ENCODE measurements at regions not wholly inside any gene's neighbourhood (a gene's known extent, or its start where the extent isn't known, plus 50 kb on each side); places are given as distances from the start of the nearest gene placed in this dataset.

- DNase-seq (ENCODE audit: low read depth in 2 of 2) = no peak
These were observed 50.3 kb upstream of the GADD45G start for GRCh38 chr9:89554307-89555035.

DNA sequence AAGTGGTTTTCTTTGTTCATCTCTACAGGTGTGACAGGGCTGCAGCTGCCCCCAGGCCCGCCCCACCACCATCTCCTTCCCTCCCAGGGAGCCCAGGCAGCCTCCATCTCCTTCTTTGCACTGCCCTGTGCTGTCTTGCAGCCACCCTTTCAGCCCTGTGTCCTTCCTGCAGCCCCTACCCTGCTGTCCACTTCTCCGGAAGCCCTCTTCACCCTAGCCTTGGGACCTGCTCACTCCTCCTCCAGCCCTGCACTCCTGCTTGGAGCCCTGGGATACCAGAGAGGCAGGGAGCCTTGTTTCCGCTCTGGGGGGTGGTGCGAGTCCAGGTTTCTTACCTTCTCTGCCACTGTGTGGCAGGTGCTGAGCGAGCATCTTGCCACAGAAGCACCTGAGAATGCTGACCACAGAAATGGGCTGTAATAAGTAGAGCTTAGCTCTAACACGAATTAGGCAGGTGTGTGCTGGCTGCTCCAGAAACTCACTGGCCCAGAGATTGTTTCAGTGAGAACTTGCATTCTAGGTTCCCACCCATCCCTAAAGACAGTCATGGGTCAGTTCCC is 51.3 kb upstream of the GADD45G start:
- DNase-seq (ENCODE audit: low read depth in 2 of 2) = no peak

- no peak for DNase-seq (ENCODE audit: low read depth in 2 of 2)
These were observed 52.5 kb upstream of the SEMA4D start for GRCh38 chr9:89550346-89550927.

- DNase-seq (ENCODE audit: low read depth in 2 of 2) = peak; percentile 78 to 83
These were observed 51.2 kb upstream of the SEMA4D start for GRCh38 chr9:89549031-89549644.

- no peak for DNase-seq (ENCODE audit: low read depth in 2 of 2)
These were observed 50.2 kb upstream of the SEMA4D start for GRCh38 chr9:89548071-89548638.

Measured in stimulated activated CD8-positive, alpha-beta memory T cell treated with anti-CD3 and anti-CD28 coated beads, Interleukin-2, amount 100 ng/mL, for 48 hours (primary cell).